ENCODE measurements at regions not wholly inside any gene's neighbourhood (a gene's known extent, or its start where the extent isn't known, plus 50 kb on each side); places are given as distances from the start of the nearest gene placed in this dataset.
A peak's percentile ranks its signal among the peaks of the same experiment; 100 is the strongest.

DNA sequence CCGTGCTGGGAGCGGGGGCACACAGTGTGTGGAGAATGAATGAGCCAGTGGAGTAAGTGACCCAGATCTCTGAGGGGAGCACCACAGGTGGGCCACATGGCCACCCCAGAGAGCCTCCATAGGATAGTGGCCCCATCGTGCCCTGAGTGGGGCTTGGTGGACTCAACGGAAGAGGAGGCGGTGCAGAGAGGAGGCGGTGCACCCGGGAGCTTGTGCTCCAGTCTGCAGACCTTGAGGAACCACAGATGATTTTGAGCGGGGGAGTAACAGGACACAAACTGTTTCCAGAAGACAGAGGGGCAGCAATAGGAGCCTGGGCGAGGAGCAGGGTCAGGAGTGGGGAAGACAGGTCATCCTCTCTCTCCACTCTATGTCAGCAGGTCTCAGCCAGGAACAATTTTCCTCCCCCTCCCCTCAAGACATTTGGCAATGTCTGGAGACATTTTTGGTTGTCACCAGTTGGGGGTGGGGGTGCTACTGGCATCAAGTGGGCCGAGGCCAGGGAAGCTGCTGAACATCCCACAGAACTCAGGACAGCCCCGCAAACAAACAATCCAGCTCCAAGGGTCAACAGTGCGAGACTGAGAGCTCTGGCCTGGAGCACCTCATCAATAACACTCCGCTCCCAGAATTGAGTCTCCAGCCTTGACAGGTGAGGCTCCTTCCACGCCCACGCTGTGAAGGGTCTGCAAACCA lies 182.2 kb downstream of the USP12 start:
- H3K9ac ChIP-seq (ENCODE audit: low read depth in 2 of 2, low read length in 2 of 2): no peak overlapping the region

GRCh38 chr13:26988059-26988769 lies 183.4 kb downstream of the USP12 start:
- intact Hi-C loops (cut with DNase I): no loop called here
- Histone ChIP-seq H3K9ac (ENCODE audit: low read depth in 2 of 2, low read length in 2 of 2) (no peak overlapping the region), H3K4me1 (peaks cover 9% of the 10 kb centered on the region), H3K27me3 (no peaks in the 10 kb centered on the region), H3K4me3 (no peak overlapping the region), H3K36me3 (no peaks in the 10 kb centered on the region), H3K27ac (no peak overlapping the region), H3K9me3 (no peaks in the 10 kb centered on the region)
- TF ChIP-seq, protein P1, sequence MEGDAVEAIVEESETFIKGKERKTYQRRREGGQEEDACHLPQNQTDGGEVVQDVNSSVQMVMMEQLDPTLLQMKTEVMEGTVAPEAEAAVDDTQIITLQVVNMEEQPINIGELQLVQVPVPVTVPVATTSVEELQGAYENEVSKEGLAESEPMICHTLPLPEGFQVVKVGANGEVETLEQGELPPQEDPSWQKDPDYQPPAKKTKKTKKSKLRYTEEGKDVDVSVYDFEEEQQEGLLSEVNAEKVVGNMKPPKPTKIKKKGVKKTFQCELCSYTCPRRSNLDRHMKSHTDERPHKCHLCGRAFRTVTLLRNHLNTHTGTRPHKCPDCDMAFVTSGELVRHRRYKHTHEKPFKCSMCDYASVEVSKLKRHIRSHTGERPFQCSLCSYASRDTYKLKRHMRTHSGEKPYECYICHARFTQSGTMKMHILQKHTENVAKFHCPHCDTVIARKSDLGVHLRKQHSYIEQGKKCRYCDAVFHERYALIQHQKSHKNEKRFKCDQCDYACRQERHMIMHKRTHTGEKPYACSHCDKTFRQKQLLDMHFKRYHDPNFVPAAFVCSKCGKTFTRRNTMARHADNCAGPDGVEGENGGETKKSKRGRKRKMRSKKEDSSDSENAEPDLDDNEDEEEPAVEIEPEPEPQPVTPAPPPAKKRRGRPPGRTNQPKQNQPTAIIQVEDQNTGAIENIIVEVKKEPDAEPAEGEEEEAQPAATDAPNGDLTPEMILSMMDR (IDR thresholded peaks at IDR 0.05): no peak
- DNase-seq: no peak

More for the DNA sequence above, 182.2 kb downstream of the USP12 start:
- Histone ChIP-seq H3K27me3 (no peaks in the 10 kb centered on the region), H3K9me3 (no peaks in the 10 kb centered on the region), H3K4me3 (no peak overlapping the region), H3K27ac (no peak overlapping the region), H3K36me3 (no peaks in the 10 kb centered on the region), H3K4me1 (no peaks in the 10 kb centered on the region)
- no peak for DNase-seq
- intact Hi-C loops (cut with DNase I): no loop called here
- TF ChIP-seq, protein P1 (IDR thresholded peaks at IDR 0.05): no peak

DNA sequence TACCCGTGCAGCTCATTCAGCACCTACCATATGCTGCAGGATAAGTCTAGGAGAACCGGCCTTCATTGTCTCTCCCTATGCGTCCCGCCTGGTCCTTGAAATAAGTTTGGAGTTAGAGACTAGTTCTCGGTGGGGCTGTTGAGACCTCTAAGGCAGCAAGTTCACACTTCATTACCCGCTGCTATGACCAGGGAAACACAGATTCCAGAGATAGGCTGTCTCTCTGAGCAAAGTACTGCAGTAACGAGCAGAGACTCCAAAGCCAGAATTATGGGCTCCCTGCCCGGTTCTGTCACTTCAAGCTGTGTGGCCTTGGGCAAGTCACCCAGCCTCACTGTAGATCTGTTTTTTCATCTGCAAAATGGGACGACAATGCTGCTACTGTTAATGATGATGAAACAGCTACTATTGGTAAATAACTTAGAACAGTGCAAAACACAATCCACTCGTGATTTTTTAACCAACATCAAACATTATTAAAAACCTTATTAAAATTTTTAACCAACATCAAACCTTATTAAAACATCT lies 184.1 kb downstream of the USP12 start:
- H3K9me3 ChIP-seq: no peaks in the 10 kb centered on the region
- H3K27me3 ChIP-seq: no peaks in the 10 kb centered on the region
- DNase-seq: no peak
- H3K4me1 ChIP-seq: peaks cover 9% of the 10 kb centered on the region
- H3K9ac ChIP-seq (ENCODE audit: low read depth in 2 of 2, low read length in 2 of 2): no peak overlapping the region
- intact Hi-C loops (cut with DNase I): no loop called here
- H3K27ac ChIP-seq: no peak overlapping the region
- TF ChIP-seq, protein P1 (IDR thresholded peaks at IDR 0.05): no peak
- no peaks in the 10 kb centered on the region for H3K36me3 ChIP-seq
- no peak overlapping the region for H3K4me3 ChIP-seq

GRCh38 chr13:26985285-26985878 lies 186.2 kb downstream of the USP12 start:
- peak; percentile 87 for DNase-seq
- no peak overlapping the region for H3K27ac ChIP-seq
- H3K27me3 ChIP-seq: no peaks in the 10 kb centered on the region
- H3K9me3 ChIP-seq: no peaks in the 10 kb centered on the region
- H3K4me1 ChIP-seq: peaks cover 9% of the 10 kb centered on the region
- TF ChIP-seq, protein P1 (IDR thresholded peaks at IDR 0.05): peak; percentile 52
- peak overlapping the region in 1 of 2 donors; percentile 48 for H3K9ac ChIP-seq (ENCODE audit: low read depth in 2 of 2, low read length in 2 of 2)
- no peak overlapping the region for H3K4me3 ChIP-seq
- intact Hi-C loops (cut with DNase I): loop anchor here (2.0 kb wide), 1 partner anchor 373 kb away; no protein-coding TSS in a partner anchor
- H3K36me3 ChIP-seq: no peaks in the 10 kb centered on the region

- Histone ChIP-seq H3K9me3 (no peaks in the 10 kb centered on the region), H3K27ac (peak overlapping the region; percentile 91), H3K9ac (ENCODE audit: low read depth in 2 of 2, low read length in 2 of 2) (peak overlapping the region in 1 of 2 donors; percentile 71), H3K4me1 (peaks cover 19% of the 10 kb centered on the region), H3K36me3 (no peaks in the 10 kb centered on the region), H3K27me3 (no peaks in the 10 kb centered on the region), H3K4me3 (no peak overlapping the region)
- no peak for DNase-seq
- intact Hi-C loops (cut with DNase I): loop anchor here (2.0 kb wide), 1 partner anchor 374 kb away; no protein-coding TSS in a partner anchor
- TF ChIP-seq, protein P1 (IDR thresholded peaks at IDR 0.05): no peak
Observed at GRCh38 chr13:26984337-26984736, 187.3 kb downstream of the USP12 start.

Measured in colonic mucosa (tissue), 4 donors.